NT2/D1 (cell line): ENCODE measurements at regions not wholly inside any gene's neighbourhood (a gene's known extent, or its start where the extent isn't known, plus 50 kb on each side); places are given as distances from the start of the nearest gene placed in this dataset.

Experiments
- SUZ12 ChIP-seq: IDR thresholded peaks from 2 replicates; pipeline ENCODE4 v1.6.1; 2011; ENCODE audit not compliant: insufficient read length, insufficient read depth; ENCODE audit errors: extremely low read depth
- YY1 ChIP-seq: IDR thresholded peaks from 2 replicates; pipeline ENCODE4 v1.6.1; 2011; ENCODE audit not compliant: insufficient read length, insufficient read depth
- ZNF274 ChIP-seq: IDR thresholded peaks from 2 replicates; pipeline ENCODE4 v1.6.1; 2011; ENCODE audit warnings: mild to moderate bottlenecking, low read depth, low read length

DNA sequence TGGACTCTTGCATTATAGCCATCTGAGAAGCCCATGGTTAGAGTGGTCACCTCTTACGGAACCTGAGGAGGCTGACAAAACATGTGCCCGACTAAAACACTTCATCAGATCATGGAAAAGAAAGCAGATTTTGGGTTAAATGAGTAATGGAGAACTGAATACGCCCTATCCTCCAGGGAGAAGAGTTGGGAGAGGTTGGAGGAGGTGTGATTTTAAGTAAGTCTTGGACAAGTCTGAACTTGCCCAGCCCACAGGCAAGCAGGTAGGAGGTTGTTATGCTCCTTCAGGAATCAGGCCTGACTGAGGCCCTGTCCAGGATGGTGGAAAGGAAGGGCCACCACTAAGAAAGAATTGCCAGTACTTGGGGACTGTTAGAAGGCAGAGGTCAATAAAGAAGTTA is 255.8 kb downstream of the TGFB2 start:
- TF ChIP-seq ZNF274 (no peak), SUZ12 (no peak), YY1 (no peak)
